ENCODE measurements at regions not wholly inside any gene's neighbourhood (a gene's known extent, or its start where the extent isn't known, plus 50 kb on each side); places are given as distances from the start of the nearest gene placed in this dataset.

GRCh38 chr13:67791047-67791446 lies 560.9 kb upstream of the PCDH9 start (continued):
- TF ChIP-seq E2F6 (IDR thresholded peaks at IDR 0.05), result no peak
- no peak for TF ChIP-seq BCL11A (IDR thresholded peaks at IDR 0.05; ENCODE audit: low read depth in 2 of 2, low read length in 2 of 2)
- no peak for TF ChIP-seq TEAD4 (IDR thresholded peaks at IDR 0.05; ENCODE audit: low read depth, low read length)

All from H1 (cell line).